ENCODE measurements at regions not wholly inside any gene's neighbourhood (a gene's known extent, or its start where the extent isn't known, plus 50 kb on each side); places are given as distances from the start of the nearest gene placed in this dataset.

DNA sequence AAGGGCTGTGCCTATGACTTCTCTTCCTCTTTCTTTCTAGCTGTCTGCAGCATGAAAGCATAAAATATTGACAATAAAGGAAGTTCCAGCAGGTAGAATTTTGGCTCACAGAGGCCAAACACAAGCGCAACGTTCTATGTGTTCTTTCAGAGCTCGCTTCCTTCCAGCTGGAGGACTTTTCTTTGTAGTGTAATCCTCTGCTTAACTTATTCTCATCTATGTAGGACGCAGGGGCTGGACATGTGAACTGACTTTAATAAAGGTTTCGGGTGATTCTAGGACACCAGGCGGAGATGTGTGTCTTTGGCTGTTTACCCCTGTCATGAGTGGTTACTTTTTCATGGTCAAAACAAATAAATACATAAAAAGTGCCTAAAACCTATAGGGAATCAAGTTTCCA lies 191.5 kb upstream of the MAF start:
- H3K4me3 ChIP-seq (ENCODE audit: low read length, poor library complexity, severe bottlenecking) = no peak overlapping the region
- H3F3A ChIP-seq (ENCODE audit: low read depth) = no peaks in the 10 kb centered on the region
- H3K36me3 ChIP-seq (ENCODE audit: insufficient read depth, low read length) = no peaks in the 10 kb centered on the region
- no peaks in the 10 kb centered on the region for H3K79me2 ChIP-seq (ENCODE audit: insufficient read depth, low read length)
- no peaks in the 10 kb centered on the region for H3K9me2 ChIP-seq (replicated peaks; ENCODE audit: low read depth, low read length)
- TF ChIP-seq CTCF (conservative IDR thresholded peaks at IDR 0.05; ENCODE audit: low read length) (no peak), EZH2phosphoT487 (IDR thresholded peaks at IDR 0.05; ENCODE audit: borderline replicate concordance) (no peak)
- H3K4me1 ChIP-seq (ENCODE audit: insufficient read depth, low read length, poor library complexity, severe bottlenecking) = no peaks in the 10 kb centered on the region
- H3K27me3 ChIP-seq (ENCODE audit: insufficient read depth, low read length, poor library complexity, severe bottlenecking) = no peaks in the 10 kb centered on the region
- no peaks in the 10 kb centered on the region for H4K20me1 ChIP-seq (ENCODE audit: insufficient read depth, low read length, poor library complexity, severe bottlenecking)
- H3K9me3 ChIP-seq (ENCODE audit: insufficient read depth, low read depth, low read length) = no peaks in the 10 kb centered on the region
- H3K9ac ChIP-seq (ENCODE audit: low read depth, low read length, poor library complexity, severe bottlenecking) = no peak overlapping the region
- no peak overlapping the region for H3K4me2 ChIP-seq (ENCODE audit: low read depth, low read length, poor library complexity, severe bottlenecking)
- H2AFZ ChIP-seq (ENCODE audit: low read length) = no peak overlapping the region

DNA sequence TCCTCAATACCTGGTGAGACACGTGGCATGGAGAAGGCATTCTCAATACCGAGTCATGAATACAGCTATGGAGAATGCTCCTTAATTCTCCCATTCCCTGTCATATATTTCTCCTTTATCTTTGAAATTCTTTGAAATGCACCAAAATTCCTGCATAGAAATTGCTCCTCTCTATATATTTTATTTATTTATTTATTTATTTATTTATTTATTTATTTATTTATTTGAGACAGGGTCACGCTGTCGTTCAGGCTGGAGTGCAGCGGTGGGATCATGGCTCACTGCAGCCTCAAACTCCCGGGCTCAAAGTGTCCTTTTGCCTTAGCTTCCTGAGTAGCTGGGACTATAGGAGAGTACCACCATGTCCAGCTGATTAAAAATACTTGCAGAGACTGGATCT lies 190.3 kb upstream of the MAF start:
- no peaks in the 10 kb centered on the region for H3K9me2 ChIP-seq (replicated peaks; ENCODE audit: low read depth, low read length)
- H3K9me3 ChIP-seq (ENCODE audit: insufficient read depth, low read depth, low read length) = no peaks in the 10 kb centered on the region
- H3K4me3 ChIP-seq (ENCODE audit: low read length, poor library complexity, severe bottlenecking) = no peak overlapping the region
- H4K20me1 ChIP-seq (ENCODE audit: insufficient read depth, low read length, poor library complexity, severe bottlenecking) = no peaks in the 10 kb centered on the region
- no peak overlapping the region for H3K4me2 ChIP-seq (ENCODE audit: low read depth, low read length, poor library complexity, severe bottlenecking)
- H3K4me1 ChIP-seq (ENCODE audit: insufficient read depth, low read length, poor library complexity, severe bottlenecking) = no peaks in the 10 kb centered on the region
- H3K9ac ChIP-seq (ENCODE audit: low read depth, low read length, poor library complexity, severe bottlenecking) = no peak overlapping the region
- no peaks in the 10 kb centered on the region for H3K27me3 ChIP-seq (ENCODE audit: insufficient read depth, low read length, poor library complexity, severe bottlenecking)
- no peaks in the 10 kb centered on the region for H3F3A ChIP-seq (ENCODE audit: low read depth)
- H3K79me2 ChIP-seq (ENCODE audit: insufficient read depth, low read length) = no peaks in the 10 kb centered on the region
- H3K36me3 ChIP-seq (ENCODE audit: insufficient read depth, low read length) = no peaks in the 10 kb centered on the region
- no peak overlapping the region for H2AFZ ChIP-seq (ENCODE audit: low read length)
- TF ChIP-seq EZH2phosphoT487 (IDR thresholded peaks at IDR 0.05; ENCODE audit: borderline replicate concordance) (no peak), CTCF (conservative IDR thresholded peaks at IDR 0.05; ENCODE audit: low read length) (no peak)

- H3K9me3 ChIP-seq (ENCODE audit: insufficient read depth, low read depth, low read length) = no peaks in the 10 kb centered on the region
- H3K9me2 ChIP-seq (replicated peaks; ENCODE audit: low read depth, low read length) = no peaks in the 10 kb centered on the region
- H3K4me1 ChIP-seq (ENCODE audit: insufficient read depth, low read length, poor library complexity, severe bottlenecking) = no peaks in the 10 kb centered on the region
- H3K9ac ChIP-seq (ENCODE audit: low read depth, low read length, poor library complexity, severe bottlenecking) = no peak overlapping the region
- H4K20me1 ChIP-seq (ENCODE audit: insufficient read depth, low read length, poor library complexity, severe bottlenecking) = no peaks in the 10 kb centered on the region
- H3K79me2 ChIP-seq (ENCODE audit: insufficient read depth, low read length) = no peaks in the 10 kb centered on the region
- no peaks in the 10 kb centered on the region for H3K27me3 ChIP-seq (ENCODE audit: insufficient read depth, low read length, poor library complexity, severe bottlenecking)
- H2AFZ ChIP-seq (ENCODE audit: low read length) = no peak overlapping the region
- H3K4me2 ChIP-seq (ENCODE audit: low read depth, low read length, poor library complexity, severe bottlenecking) = no peak overlapping the region
- no peaks in the 10 kb centered on the region for H3K36me3 ChIP-seq (ENCODE audit: insufficient read depth, low read length)
- H3K4me3 ChIP-seq (ENCODE audit: low read length, poor library complexity, severe bottlenecking) = no peak overlapping the region
- TF ChIP-seq CTCF (conservative IDR thresholded peaks at IDR 0.05; ENCODE audit: low read length) (no peak), EZH2phosphoT487 (IDR thresholded peaks at IDR 0.05; ENCODE audit: borderline replicate concordance) (no peak)
- H3F3A ChIP-seq (ENCODE audit: low read depth) = no peaks in the 10 kb centered on the region
Observed at GRCh38 chr16:79788949-79789348, 188.4 kb upstream of the MAF start.
